HG03175 (cell line): ENCODE measurements at regions not wholly inside any gene's neighbourhood (a gene's known extent, or its start where the extent isn't known, plus 50 kb on each side); places are given as distances from the start of the nearest gene placed in this dataset.
"Not testable (repeated sequence)": the region's sequence is repeated elsewhere in the genome, so short reads cannot be mapped to it uniquely, and the experiment has no call there.

Experiments used
- ATAC-seq: cut with Tn5 transposase; IDR thresholded peaks from one replicate; pipeline ENCODE4 v1.9.1; 2021; ENCODE audit warnings: mild to moderate bottlenecking, moderate library complexity; ENCODE audit not compliant: unreplicated experiment

DNA sequence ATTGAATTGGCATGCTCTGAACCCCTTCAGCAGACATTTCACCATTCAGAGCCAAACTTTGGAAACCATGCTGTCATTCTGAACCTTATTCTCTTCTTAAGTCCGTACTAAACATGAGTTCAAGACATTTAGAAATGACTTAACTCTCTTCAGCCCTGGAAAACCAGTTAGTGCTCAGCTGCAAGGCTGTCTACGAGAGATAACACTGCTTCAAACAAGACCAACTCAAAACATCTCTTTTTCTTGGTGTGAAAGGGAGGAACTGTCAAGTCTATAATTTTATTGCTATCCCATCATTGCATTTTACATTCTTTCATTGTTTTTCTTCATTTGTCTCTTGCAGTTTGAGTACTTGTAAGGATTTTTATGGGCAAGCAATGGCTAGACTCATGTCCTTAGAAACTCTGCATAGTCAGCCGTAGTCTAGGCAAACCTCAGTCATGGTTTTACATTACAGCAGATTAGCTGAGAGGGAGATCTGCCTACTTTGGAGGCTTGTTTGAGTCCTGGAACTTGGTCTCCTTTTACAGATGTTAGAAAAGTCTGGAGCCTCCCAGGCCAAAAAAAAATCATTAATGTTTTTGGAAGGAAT lies 120.6 kb upstream of the JADE1 start:
- ATAC-seq = no peak

DNA sequence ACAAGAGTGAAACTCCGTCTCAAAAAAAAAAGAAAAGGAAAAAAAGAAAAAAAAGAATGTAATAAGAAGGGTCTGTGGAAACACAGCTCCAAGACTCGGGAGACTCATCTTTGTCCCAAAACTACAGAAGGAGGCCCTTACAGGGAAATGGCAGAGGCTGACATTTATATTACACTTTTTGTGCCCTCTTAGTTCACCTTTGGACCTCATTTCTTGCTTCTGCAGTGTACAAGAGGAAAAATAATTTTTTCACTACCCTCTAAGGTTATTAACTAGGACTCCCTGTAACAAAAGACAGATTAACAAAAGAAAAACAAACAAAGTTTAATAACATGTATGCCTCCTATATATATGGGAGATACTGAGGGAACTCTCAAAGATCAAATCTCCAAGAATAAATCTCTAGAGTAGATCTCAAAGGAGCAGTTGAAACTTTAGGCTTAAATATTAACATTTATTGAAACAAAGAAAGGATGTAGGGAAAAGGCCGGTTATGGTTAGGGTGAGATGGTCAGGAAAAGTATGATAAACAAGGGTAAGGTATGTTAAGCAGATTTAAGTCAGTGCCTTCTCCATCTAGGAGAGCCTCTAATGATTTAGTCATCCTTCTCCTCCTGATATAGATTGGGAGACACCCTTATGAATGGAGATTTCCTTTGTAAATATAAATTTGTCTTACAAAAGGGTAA lies 121.3 kb upstream of the JADE1 start:
- ATAC-seq = no peak

DNA sequence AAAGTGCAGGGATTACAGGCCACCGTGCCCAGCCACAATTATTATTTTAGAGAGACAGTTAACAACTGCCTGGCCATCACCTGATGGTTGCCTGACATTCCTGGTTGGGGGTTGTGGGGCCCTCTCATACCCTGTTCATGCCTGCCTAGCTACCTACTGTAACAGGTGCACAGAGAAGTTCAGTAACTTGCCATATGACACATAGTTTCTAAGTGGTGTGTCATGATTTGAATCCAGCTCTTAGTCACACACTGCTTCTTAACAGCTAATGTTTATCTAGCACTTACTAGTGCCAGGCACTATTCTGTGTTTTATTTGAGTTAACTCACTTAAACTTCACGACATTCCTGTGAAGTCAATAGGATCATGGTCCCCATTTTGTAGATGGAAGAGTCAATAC lies 122.7 kb upstream of the JADE1 start:
- no peak for ATAC-seq

DNA sequence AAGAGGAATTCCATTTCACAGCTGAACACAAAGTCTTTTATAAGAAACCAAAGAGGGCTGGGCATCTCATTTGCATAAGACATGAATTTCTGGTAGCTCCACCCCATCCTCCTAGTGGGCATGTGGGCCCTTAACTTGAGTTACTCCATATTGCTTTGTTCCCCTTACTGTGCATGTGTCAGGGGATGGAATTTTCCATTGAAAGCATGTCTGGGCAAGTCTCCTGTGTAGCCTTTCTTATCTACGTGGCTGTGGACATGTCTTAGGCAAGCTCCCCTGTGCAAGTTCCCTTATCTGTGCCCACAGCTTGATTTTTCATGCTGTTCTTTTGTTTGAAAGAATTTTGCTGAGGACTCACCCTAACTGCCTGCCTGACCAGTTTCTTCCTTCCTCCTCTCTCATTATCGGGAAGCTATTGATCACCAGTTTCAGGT lies 123.5 kb upstream of the JADE1 start:
- no peak for ATAC-seq

DNA sequence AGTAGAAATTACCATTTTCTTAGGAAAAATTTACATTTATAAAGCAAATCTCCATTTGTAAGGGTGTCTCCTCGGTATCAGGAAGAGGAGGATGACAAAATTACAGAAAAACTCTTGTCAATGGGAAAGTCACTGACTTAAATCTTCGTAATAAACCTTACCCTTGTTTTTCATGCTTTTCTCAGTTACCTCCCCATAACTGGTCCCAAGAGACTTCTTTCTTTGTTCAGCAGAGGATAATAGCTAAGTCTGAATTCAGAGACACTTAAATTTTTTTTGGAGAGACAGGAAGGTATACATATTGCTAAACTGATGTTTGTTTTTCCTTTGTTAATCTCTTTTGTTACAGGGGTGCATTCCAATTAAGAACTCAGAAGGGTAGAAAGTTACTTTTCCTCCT lies 125.5 kb upstream of the JADE1 start:
- ATAC-seq = no peak

DNA sequence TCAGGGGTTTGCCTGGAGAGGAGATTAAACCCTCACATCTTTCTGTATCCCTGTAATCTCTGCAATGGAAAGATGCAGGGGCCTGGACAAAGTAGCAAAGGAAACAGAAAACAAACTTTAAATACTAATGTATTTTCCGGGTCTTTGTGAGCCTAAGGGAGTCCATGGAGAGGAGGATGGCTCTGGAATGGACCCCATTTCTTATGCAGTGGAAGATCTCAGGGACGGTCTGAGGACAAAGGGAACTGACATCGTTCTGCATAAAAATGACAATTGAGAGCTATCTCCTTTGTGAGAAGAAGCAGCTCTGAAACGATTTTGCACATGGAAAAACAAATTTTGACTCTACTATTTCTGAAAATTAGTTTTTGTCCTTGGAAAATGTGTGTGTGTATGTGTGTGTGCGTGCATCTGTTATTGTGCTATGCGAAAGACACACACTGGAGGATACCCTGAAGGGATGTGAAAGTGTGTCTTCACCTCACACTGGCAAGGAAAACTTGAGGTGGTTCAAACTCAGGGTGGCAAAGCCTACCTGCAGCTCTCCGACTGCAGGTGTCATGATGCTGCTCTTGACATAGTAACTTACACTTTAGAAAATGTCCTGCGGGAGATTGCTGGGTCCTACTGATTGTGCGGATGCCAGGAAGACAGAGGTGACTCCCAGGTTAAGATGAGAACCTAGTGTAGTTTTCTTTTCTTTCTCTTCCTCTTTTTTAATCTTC lies 126.4 kb upstream of the JADE1 start:
- no peak for ATAC-seq

DNA sequence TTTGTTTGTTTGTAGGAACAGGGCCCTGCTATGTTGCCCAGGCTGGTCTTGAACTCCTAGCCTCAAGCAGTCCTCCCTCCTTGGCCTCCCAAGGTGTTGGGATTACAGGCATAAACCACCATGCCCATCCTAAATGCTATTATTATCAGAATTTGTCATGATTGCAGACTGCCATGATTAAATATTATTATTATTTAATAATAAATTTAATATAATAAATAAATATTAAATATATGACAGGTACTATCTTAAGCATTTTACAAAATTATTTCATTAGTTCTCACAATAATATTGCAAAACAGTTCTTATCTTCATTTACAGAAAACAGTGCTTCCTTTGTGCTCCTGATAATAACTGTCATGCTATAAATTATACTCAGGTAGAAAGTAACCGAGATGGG lies 133.4 kb upstream of the JADE1 start:
- ATAC-seq = no peak

DNA sequence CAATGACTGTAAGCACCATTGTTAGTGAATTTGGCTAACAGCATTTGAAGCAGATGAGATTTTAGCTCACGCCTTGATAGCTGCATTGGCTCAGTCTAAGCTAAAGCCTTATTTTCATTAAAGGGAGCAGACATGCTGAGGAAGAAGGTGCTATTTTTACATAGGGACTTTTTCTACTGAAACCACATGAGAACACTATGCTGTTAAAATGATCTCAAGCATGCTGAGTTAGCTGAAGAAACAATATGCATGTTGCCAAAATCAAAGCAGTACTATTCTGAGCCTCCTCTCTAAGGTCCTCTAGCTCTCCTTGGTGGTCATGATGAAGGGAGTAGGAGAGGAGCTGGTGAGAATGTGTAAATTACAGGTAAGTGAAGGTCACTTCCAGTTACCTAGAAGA lies 134.4 kb upstream of the JADE1 start:
- ATAC-seq = peak; percentile 80

DNA sequence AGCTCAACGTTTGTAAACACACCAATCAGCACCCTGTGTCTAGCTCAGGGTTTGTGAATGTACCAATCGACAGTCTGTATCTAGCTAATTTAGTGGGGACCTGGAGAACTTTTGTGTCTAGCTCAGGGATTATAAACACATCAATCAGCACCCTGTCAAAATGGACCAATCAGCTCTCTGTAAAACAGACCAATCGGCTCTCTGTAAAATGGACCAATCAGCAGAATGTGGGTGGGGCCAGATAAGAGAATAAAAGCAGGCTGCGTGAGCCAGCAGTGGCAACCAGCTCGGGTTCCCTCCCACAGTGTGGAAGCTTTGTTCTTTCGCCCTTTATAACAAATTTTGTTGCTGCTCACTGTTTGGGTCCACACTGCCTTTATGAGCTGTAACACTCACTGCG lies 136.3 kb upstream of the JADE1 start:
- not testable (repeated sequence) for ATAC-seq

DNA sequence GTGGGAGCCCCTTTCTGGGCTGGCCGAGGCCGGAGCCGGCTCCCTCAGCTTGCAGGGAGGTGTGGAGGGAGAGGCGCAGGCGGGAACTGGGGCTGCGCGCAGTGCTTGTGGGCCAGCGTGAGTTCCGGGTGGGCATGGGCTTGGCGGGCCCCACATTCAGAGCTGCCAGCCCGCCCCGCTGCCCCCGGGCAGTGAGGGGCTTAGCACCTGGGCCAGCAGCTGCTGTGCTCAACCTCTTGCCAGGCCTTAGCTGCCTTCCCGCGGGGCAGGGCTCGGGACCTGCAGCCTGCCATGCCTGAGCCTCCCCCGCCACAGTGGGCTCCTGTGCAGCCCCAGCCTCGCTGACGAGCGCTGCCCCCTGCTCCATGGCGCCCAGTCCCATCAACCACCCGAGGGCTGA lies 136.9 kb upstream of the JADE1 start:
- ATAC-seq = not testable (repeated sequence)

DNA sequence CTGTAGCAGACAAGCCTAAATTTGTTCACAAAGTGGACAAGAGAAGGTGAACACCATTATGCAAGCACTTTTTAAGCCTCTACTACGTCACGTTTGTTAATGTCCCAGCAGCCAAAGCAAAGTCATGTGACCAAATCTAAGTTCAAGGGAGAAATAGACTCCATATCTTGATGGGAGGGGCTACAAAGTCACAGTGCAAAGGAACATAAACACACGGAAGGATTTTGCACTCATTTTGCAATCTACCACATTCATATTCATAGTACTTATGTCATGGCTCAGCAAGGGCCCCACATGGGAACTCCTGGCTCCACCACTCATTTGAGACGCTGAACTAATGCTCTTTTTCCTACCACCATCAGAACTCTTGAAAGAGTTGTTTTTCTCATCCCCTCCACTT lies 139.0 kb upstream of the JADE1 start:
- ATAC-seq = no peak

DNA sequence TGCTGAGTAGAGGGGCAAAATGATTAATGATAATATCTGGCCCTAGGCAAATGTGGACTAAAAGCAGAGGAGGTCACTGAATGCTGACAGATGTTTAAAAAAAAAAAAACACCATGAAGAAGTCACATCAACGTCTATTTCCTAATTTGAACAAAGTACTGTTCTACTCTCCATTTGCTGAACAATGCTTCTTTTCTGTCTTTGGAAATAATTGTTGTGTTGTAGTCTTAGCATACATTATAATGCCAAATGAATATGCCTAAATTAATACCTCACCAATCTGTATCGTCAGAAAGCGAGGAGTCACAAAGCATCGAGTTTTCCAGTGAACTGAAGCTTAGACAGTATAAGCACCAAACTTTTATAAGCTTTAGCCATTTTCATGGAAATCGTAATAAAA lies 140.9 kb upstream of the JADE1 start:
- ATAC-seq = no peak

DNA sequence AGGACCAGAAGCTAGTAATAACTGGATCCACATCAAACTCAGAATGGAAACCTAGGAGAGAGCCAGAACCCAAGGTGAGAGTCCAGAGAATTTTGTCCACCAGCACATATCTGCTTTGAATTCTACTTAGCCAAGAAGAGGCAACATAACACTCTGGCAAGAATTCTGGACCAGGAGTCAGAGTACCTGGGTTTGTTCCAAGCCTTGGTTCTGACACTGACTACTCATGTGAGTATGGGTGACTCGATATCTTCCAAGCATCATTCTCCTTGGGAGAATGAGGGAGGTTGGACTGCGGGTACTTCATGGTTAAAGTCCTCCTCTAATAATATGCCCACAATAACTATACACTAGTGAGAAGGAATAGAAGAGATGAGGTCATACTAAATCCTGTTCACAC lies 144.0 kb upstream of the JADE1 start:
- no peak for ATAC-seq

DNA sequence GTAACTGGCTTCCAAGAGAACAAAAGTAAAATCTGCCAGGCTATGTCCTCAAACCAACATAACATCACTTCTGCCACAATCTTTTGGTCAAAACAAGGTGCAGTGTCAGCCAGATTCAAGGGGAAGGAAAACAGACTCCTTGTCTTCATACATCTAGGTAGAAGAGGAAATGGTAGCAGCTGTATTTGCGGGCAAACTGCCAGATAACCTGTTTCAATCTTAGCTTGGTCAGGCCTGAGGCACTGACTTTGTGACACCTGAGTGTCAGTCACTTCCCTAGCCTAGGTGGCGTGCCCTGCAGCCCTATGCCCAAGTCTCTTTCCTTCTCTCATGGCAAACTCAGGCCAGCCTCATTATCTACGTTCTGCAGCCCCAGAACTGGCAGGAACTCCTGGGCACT lies 146.2 kb upstream of the JADE1 start:
- ATAC-seq = peak; percentile 89

DNA sequence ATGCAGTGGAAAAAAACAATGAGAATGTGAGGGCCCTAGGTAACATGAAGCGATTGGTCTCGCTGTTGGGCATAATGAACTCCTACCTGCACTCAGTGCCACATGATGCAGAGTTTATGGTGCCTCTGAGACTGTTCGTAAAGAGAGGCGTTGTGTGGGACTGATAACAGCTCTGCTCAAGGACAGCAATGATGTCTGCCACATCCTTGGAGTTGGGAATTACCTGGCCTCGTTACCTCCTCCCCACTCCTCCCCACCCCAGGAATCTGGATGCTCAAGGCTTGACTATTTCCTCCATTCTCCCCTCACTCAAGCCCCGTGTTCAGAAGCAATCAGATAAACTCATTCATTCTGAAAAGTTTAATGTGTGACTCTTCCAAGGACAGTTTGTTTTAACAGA lies 148.0 kb upstream of the JADE1 start:
- ATAC-seq = no peak

DNA sequence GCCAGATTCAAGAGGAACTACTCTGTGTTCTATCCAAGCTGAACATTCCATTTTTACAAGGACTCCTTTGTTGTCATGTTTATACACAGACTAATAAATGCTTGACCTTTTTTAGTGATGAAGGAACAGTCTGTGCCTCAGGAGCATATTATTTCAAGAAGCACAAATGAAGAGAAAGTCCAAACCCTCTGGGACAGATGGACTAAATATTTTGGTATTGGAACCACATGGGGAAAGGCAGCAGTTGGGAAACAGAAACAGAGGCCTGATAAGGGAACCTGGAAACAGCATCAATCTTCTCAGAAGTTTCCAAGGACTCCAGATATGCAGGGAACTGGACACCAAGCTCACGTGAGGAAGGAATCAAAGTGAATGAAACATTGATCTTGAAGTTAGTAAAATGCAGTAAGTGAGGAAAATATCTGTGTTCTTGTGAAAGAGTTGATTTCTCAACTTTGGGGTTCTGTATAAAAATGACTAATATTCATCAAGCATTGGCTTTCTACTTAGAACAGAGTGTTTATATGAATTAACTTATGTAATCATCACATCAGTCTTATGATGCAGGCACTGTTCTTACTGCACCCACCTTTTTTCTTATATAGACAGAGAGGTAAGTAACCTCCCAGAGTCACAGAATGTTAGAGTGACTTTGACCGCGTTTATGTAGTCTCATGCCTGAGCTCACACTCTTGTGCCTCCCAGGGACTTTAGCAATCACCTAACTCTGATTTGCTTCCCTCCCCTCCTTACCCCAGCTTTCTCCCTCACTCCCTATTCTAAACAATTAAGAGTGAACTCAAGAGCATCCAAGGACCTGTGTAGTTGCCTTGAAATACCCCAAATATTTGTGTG lies 148.9 kb upstream of the JADE1 start:
- no peak for ATAC-seq

DNA sequence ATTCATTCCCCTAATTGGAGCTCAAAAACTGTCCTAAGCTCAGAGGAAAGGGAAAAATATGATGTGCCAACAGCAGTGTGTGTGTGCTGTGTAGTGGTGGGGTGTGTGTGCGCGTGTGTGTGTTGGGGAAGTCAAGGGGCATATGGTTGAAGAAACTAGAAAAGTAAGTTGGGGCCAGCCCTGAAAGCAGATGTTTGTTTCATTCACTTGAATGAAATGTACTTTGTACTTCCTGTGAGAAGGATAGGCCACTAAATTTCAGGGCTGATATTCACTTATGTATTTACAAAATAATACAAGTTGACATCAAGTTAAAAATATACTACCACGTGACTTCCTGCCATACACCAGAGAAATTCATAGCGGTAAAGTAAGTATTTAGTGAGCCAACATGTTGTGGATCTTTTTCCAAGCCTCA lies 151.3 kb upstream of the JADE1 start:
- ATAC-seq = peak; percentile 69

DNA sequence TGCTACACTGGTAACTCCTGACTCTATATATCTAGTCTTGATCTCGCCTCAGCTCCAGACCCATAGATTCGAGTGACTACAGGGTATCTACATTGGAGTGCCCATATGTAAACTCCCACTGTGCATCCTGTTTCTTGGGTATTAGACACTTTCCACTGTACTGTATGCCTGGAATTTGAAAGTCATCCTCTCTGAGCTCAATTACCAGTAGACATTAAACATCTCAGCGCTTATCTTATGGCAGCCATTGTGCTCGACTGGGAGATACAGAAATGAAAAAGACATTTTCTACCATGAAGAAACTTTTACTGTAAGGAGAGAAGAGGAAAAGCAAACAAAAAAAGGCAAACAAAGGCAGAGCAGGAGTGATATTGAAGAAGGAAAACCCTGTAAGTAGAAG lies 151.9 kb upstream of the JADE1 start:
- ATAC-seq = no peak

DNA sequence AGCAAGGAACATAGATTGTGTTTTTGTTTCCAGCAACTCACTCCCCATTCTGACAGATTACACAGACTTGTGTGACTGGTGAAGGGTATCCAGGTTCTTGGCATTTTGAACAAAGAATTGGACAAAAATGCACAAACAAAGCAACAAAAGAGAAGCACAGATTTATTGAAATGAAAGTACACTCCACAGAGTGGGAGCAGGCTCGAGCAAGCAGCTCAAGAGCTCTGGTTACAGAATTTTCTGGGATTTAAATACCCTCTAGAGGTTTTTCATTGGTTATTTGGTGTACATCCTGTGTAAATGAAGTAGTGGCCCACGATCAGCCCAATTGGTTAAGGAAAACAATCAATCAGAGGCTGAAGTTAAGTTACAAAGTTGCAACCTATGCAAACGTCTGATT lies 155.0 kb upstream of the JADE1 start:
- ATAC-seq = no peak

DNA sequence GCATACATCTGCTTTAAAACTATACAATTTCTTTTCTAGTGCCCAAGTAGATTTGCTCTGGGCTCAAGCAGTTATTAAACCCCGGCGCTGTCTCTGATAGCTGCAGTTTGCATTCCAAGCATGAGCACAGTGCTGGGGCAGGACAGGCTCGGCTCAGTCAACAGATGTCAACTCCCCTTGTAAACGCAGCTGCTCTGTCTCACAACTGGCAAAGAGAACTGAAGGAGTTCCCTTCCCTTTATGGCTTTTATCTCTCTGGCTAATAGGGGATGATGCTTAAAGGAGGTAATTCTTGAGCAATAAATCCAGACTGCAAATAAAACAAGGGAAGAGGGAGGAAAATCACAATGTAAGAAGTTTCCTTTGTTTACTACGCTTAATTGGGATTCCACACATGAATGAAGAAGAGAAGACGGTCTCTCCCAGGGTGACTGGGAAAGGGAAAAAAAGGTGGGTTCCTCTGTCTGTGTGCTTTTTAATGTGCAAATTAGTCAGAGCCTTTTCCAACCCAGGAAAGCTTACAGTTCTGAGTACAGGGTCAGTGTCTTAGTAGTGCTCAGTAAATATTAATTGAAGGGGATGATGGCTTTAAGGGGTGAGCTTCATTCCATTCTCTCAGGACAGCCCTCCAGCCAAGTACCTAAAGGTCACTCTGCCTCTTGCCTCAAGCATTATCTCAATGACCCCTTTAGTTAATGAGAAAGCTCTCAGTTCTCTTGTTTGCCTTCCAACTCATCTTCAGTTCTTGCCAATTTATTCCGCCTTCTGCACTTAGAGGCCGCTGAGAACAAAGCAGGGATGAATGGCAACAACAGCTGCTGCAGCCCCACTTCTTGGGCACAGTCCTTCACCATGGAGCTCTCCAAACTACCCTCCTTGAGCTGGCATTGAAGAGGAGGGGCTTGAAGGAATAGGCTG lies 155.7 kb upstream of the JADE1 start:
- no peak for ATAC-seq
